Endodermal cell (in vitro differentiated cells): ENCODE measurements at regions not wholly inside any gene's neighbourhood (a gene's known extent, or its start where the extent isn't known, plus 50 kb on each side); places are given as distances from the start of the nearest gene placed in this dataset.

Source experiments
- DNase-seq: peaks from one replicate; pipeline ENCODE4 v3.0.0-alpha.2; 2017
- H3K27ac ChIP-seq: 2 replicates; pipeline ENCODE4 v1.5.1; 2013; ENCODE audit warnings: mild to moderate bottlenecking, low read depth, low read length, moderate library complexity
- H3K27me3 ChIP-seq: 2 replicates; pipeline ENCODE4 v1.6.1; 2013; ENCODE audit warnings: mild to moderate bottlenecking, low read length, moderate library complexity; ENCODE audit not compliant: insufficient read depth, control insufficient read depth, poor library complexity, severe bottlenecking
- H3K36me3 ChIP-seq: 2 replicates; pipeline ENCODE4 v1.7.0; 2013; ENCODE audit warnings: mild to moderate bottlenecking, low read length, moderate library complexity; ENCODE audit not compliant: control insufficient read depth, insufficient read depth
- H3K4me1 ChIP-seq: one replicate; pipeline ENCODE4 v1.7.0; 2013; ENCODE audit warnings: low read length; ENCODE audit not compliant: control insufficient read depth, insufficient read depth
- H3K4me3 ChIP-seq: 2 replicates; pipeline ENCODE4 v1.5.1; 2013; ENCODE audit warnings: mild to moderate bottlenecking, low read length, moderate library complexity
- H3K9ac ChIP-seq: 2 replicates; pipeline ENCODE4 v1.6.1; 2013; ENCODE audit warnings: mild to moderate bottlenecking, low read length, moderate library complexity; ENCODE audit not compliant: poor library complexity, severe bottlenecking; ENCODE audit errors: extremely low read depth
- H3K9me3 ChIP-seq: 2 replicates; pipeline ENCODE4 v1.6.1; 2013; ENCODE audit warnings: mild to moderate bottlenecking, low read length, moderate library complexity; ENCODE audit not compliant: control insufficient read depth
- H3K27ac Mint-ChIP-seq: 2 replicates; pipeline ENCODE4 v1.8.0; 2020; ENCODE audit warnings: mixed read lengths
- H3K27me3 Mint-ChIP-seq: 2 replicates; pipeline ENCODE4 v1.8.0; 2021; ENCODE audit warnings: mild to moderate bottlenecking, mixed read lengths; ENCODE audit not compliant: insufficient read depth
- H3K36me3 Mint-ChIP-seq: 2 replicates; pipeline ENCODE4 v1.8.0; 2020; ENCODE audit warnings: low read depth, mixed read lengths
- H3K4me1 Mint-ChIP-seq: 2 replicates; pipeline ENCODE4 v1.8.0; 2020; ENCODE audit warnings: mixed read lengths
- H3K4me3 Mint-ChIP-seq: 2 replicates; pipeline ENCODE4 v1.8.0; 2020; ENCODE audit warnings: mild to moderate bottlenecking, moderate library complexity, mixed read lengths
- H3K9me3 Mint-ChIP-seq: 2 replicates; pipeline ENCODE4 v1.8.0; 2020; ENCODE audit warnings: mild to moderate bottlenecking, mixed read lengths
- WGBS, 2 experiments: methylation state at CpG; one replicate each; pipeline versions ENCODE4 v1.1.5 to v1.1.7; 2013; ENCODE audit warnings: missing lambda C conversion rate in 2 of 2, mixed read lengths in 1 of 2; ENCODE audit not compliant: insufficient coverage in 1 of 2, insufficient read length in 1 of 2; 5-methylcytosine and 5-hydroxymethylcytosine counted together
- TF ChIP-seq, protein P1 (sequence below): fragments of 200-600 bp; sonication (generic); conservative IDR thresholded peaks from 2 replicates; pipeline ENCODE4 v1.5.0; 2021; ENCODE audit warnings: antibody characterized with exemption, mild to moderate bottlenecking

DNA sequence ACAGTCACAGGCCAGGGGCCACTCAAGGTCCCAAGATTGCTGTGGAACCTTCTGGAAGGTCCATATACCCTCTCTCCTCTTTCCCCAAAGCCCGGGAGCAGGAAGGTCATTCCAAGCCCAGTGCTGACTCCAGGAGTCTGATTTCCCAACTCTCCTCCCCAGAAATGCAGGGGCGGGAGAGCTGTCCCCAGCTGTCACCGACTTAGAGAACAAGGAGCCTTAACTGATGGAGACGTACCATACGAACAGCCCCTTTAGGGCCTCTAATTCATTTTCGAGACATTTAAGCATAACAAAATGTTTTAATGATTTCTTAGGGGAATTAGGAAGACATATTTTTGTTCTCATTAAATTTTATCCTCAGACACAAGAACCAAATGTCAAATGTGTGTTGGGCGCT is 99.2 kb downstream of the PHETA1 start:
- H3K27me3 ChIP-seq: no peaks in the 10 kb centered on the region
- H3K9me3 Mint-ChIP-seq: no peaks in the 10 kb centered on the region
- H3K4me3 Mint-ChIP-seq: no peak overlapping the region
- peaks cover under 1% of the 10 kb centered on the region for H3K36me3 ChIP-seq
- H3K27ac ChIP-seq: no peak overlapping the region
- H3K27me3 Mint-ChIP-seq: no peaks in the 10 kb centered on the region
- TF ChIP-seq, protein P1, sequence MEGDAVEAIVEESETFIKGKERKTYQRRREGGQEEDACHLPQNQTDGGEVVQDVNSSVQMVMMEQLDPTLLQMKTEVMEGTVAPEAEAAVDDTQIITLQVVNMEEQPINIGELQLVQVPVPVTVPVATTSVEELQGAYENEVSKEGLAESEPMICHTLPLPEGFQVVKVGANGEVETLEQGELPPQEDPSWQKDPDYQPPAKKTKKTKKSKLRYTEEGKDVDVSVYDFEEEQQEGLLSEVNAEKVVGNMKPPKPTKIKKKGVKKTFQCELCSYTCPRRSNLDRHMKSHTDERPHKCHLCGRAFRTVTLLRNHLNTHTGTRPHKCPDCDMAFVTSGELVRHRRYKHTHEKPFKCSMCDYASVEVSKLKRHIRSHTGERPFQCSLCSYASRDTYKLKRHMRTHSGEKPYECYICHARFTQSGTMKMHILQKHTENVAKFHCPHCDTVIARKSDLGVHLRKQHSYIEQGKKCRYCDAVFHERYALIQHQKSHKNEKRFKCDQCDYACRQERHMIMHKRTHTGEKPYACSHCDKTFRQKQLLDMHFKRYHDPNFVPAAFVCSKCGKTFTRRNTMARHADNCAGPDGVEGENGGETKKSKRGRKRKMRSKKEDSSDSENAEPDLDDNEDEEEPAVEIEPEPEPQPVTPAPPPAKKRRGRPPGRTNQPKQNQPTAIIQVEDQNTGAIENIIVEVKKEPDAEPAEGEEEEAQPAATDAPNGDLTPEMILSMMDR: no peak
- no peak for DNase-seq
- no peaks in the 10 kb centered on the region for H3K9me3 ChIP-seq
- H3K4me3 ChIP-seq: no peak overlapping the region
- no peak overlapping the region for H3K9ac ChIP-seq
- H3K36me3 Mint-ChIP-seq: peaks cover 4% of the 10 kb centered on the region
- H3K4me1 ChIP-seq: no peaks in the 10 kb centered on the region
- H3K27ac Mint-ChIP-seq: no peak overlapping the region
- WGBS, 2 experiments: 85% methylated on average over 7 of the region's 7 CpGs; no CpG with 5 or more reads in 1 of the 2 experiments
- peaks cover 2% of the 10 kb centered on the region for H3K4me1 Mint-ChIP-seq

GRCh38 chr12:111268738-111269572 is 99.9 kb downstream of the PHETA1 start:
- Histone ChIP-seq H3K4me1 (no peaks in the 10 kb centered on the region), H3K9ac (no peak overlapping the region), H3K9me3 (no peaks in the 10 kb centered on the region), H3K36me3 (peaks cover 5% of the 10 kb centered on the region), H3K4me3 (no peak overlapping the region), H3K27ac (no peak overlapping the region), H3K27me3 (no peaks in the 10 kb centered on the region)
- H3K4me3 Mint-ChIP-seq: no peak overlapping the region
- H3K9me3 Mint-ChIP-seq: no peaks in the 10 kb centered on the region
- TF ChIP-seq, protein P1: peak; percentile 82
- no peaks in the 10 kb centered on the region for H3K27me3 Mint-ChIP-seq
- peaks cover 9% of the 10 kb centered on the region for H3K36me3 Mint-ChIP-seq
- H3K4me1 Mint-ChIP-seq: no peaks in the 10 kb centered on the region
- no peak overlapping the region for H3K27ac Mint-ChIP-seq
- 83 to 89% methylated on average over 12 to 16 of the region's 16 CpGs for WGBS, 2 experiments
- DNase-seq: peak; percentile 85

- no peaks in the 10 kb centered on the region for H3K9me3 Mint-ChIP-seq
- no peaks in the 10 kb centered on the region for H3K9me3 ChIP-seq
- H3K4me3 ChIP-seq: no peak overlapping the region
- H3K36me3 Mint-ChIP-seq: peaks cover 9% of the 10 kb centered on the region
- H3K27me3 Mint-ChIP-seq: no peaks in the 10 kb centered on the region
- no peak overlapping the region for H3K27ac ChIP-seq
- H3K9ac ChIP-seq: no peak overlapping the region
- H3K4me1 Mint-ChIP-seq: no peaks in the 10 kb centered on the region
- no peak overlapping the region for H3K4me3 Mint-ChIP-seq
- DNase-seq: no peak
- WGBS, 2 experiments: 87 to 92% methylated on average over 5 to 8 of the region's 8 CpGs
- H3K4me1 ChIP-seq: no peaks in the 10 kb centered on the region
- no peaks in the 10 kb centered on the region for H3K27me3 ChIP-seq
- H3K27ac Mint-ChIP-seq: no peak overlapping the region
- TF ChIP-seq, protein P1: no peak
- H3K36me3 ChIP-seq: peaks cover 5% of the 10 kb centered on the region
Measured at GRCh38 chr12:111267144-111267543, 101.8 kb downstream of the PHETA1 start.
